ENCODE measurements at regions not wholly inside any gene's neighbourhood (a gene's known extent, or its start where the extent isn't known, plus 50 kb on each side); places are given as distances from the start of the nearest gene placed in this dataset.

- no peak overlapping the region for H3K27ac ChIP-seq (ENCODE audit: low read depth)
- no peaks in the 10 kb centered on the region for H4K20me1 ChIP-seq (replicated peaks; ENCODE audit: insufficient read depth)
- H3K27me3 Mint-ChIP-seq (ENCODE audit: insufficient read depth, low read depth, poor library complexity) = no peaks in the 10 kb centered on the region
- no peaks in the 10 kb centered on the region for H3K36me3 Mint-ChIP-seq (ENCODE audit: low read depth)
- H2AFZ ChIP-seq = no peak overlapping the region
- peaks cover 7% of the 10 kb centered on the region; the same call in 2 of the 3 replicates for H3K4me1 Mint-ChIP-seq
- H3F3A ChIP-seq (replicated peaks; ENCODE audit: low read depth) = no peaks in the 10 kb centered on the region
- H3K4me1 ChIP-seq (ENCODE audit: insufficient read depth) = no peaks in the 10 kb centered on the region
- no peak for ATAC-seq
- H3K4me3 ChIP-seq = no peak overlapping the region
- no peak for TF ChIP-seq POLR2AphosphoS5 (IDR thresholded peaks at IDR 0.05; ENCODE audit: low read depth)
- TF ChIP-seq STAT1 (IDR thresholded peaks at IDR 0.05; ENCODE audit: unreplicated experiment) = no peak
- no peak for TF ChIP-seq ZNF462 (CRISPR knock-in tag; IDR thresholded peaks at IDR 0.05)
- no peak for TF ChIP-seq ETS1 (IDR thresholded peaks at IDR 0.05)
- no peak for TF ChIP-seq CREB1 (CRISPR knock-in tag; IDR thresholded peaks at IDR 0.05; ENCODE audit: low read depth)
- H3K79me2 ChIP-seq (replicated peaks; ENCODE audit: insufficient read depth) = no peaks in the 10 kb centered on the region
- no peaks in the 10 kb centered on the region for H3K9me3 Mint-ChIP-seq
- DNase-seq (ENCODE audit: low spot score) = no peak
- no peak overlapping the region for H3K4me2 ChIP-seq
- H3K27ac Mint-ChIP-seq = no peak overlapping the region
- no peaks in the 10 kb centered on the region for H3K27me3 ChIP-seq (ENCODE audit: insufficient read depth)
- H3K9me2 ChIP-seq (ENCODE audit: insufficient read depth) = peaks cover 1% of the 10 kb centered on the region
- H3K36me3 ChIP-seq (ENCODE audit: insufficient read depth) = no peaks in the 10 kb centered on the region
- H3K4me3 Mint-ChIP-seq = no peak overlapping the region
These were observed 325.3 kb downstream of the PAX3 start for GRCh38 chr2:221973502-221973901.
